T1000 (cell line): ENCODE measurements at regions not wholly inside any gene's neighbourhood (a gene's known extent, or its start where the extent isn't known, plus 50 kb on each side); places are given as distances from the start of the nearest gene placed in this dataset.

ENCODE experiments used
- DNase-seq: peaks from one replicate; lab custom pipeline; 2025; ENCODE audit warnings: mixed read lengths; lab: John Stamatoyannopoulos, UW

- DNase-seq, result no peak
Measured at GRCh38 chr20:58091810-58092209, 136.6 kb downstream of the ANKRD60 start.

- no peak for DNase-seq
Measured at GRCh38 chr20:58090161-58090560, 138.3 kb downstream of the ANKRD60 start.

GRCh38 chr20:58088625-58089024, 139.8 kb downstream of the ANKRD60 start:
- no peak for DNase-seq

- no peak for DNase-seq
Measured at GRCh38 chr20:58088105-58088504, 140.3 kb downstream of the ANKRD60 start.

GRCh38 chr20:58087562-58087858, 140.9 kb downstream of the ANKRD60 start:
- no peak for DNase-seq

- DNase-seq, result no peak
Measured at GRCh38 chr20:58086763-58087561, 141.5 kb downstream of the ANKRD60 start.

GRCh38 chr20:58084966-58085365, 143.5 kb downstream of the ANKRD60 start:
- DNase-seq, result no peak

- no peak for DNase-seq
Measured at GRCh38 chr20:58084566-58084965, 143.9 kb downstream of the ANKRD60 start.

GRCh38 chr20:58081846-58082245, 146.6 kb downstream of the ANKRD60 start:
- DNase-seq, result no peak

GRCh38 chr20:58078741-58079522, 149.5 kb downstream of the ANKRD60 start:
- DNase-seq, result no peak

- DNase-seq, result no peak
Measured at GRCh38 chr20:58077282-58077681, 151.2 kb downstream of the ANKRD60 start.

- DNase-seq, result no peak
Measured at GRCh38 chr20:58076405-58076804, 152.0 kb downstream of the ANKRD60 start.

GRCh38 chr20:58075586-58076345, 152.7 kb downstream of the ANKRD60 start:
- DNase-seq, result no peak

- no peak for DNase-seq
Measured at GRCh38 chr20:58073945-58074856, 154.3 kb downstream of the ANKRD60 start.

- DNase-seq, result no peak
Measured at GRCh38 chr20:58072695-58073671, 155.5 kb downstream of the ANKRD60 start.

GRCh38 chr20:58071991-58072390, 156.5 kb downstream of the ANKRD60 start:
- DNase-seq, result no peak

- no peak for DNase-seq
Measured at GRCh38 chr20:58071298-58071697, 157.2 kb downstream of the ANKRD60 start.

GRCh38 chr20:58070664-58071196, 157.7 kb downstream of the ANKRD60 start:
- no peak for DNase-seq

GRCh38 chr20:58069796-58070663, 158.4 kb downstream of the ANKRD60 start:
- no peak for DNase-seq
